Panc1 (cell line): ENCODE measurements at regions not wholly inside any gene's neighbourhood (a gene's known extent, or its start where the extent isn't known, plus 50 kb on each side); places are given as distances from the start of the nearest gene placed in this dataset.
"Not testable (repeated sequence)": the region's sequence is repeated elsewhere in the genome, so short reads cannot be mapped to it uniquely, and the experiment has no call there.

ENCODE experiments used
- POLR2AphosphoS5 ChIP-seq: IDR thresholded peaks from 2 replicates; pipeline ENCODE4 v1.6.1; 2012; ENCODE audit warnings: mild to moderate bottlenecking, low read depth, low read length, moderate library complexity
- TF ChIP-seq, protein P1 (sequence below), 2 experiments: IDR thresholded peaks; 2 replicates each; pipeline ENCODE4 v1.6.1; 2011 to 2012; ENCODE audit warnings: low read depth in 2 of 2, control low read depth in 1 of 2, low read length in 1 of 2, mild to moderate bottlenecking in 1 of 2, moderate library complexity in 1 of 2; ENCODE audit not compliant: insufficient read depth in 1 of 2
- TF ChIP-seq, protein P2 (sequence below): fragments of 450-650 bp; IDR thresholded peaks from 2 replicates; pipeline ENCODE4 v1.5.1; 2017; ENCODE audit warnings: mild to moderate bottlenecking

DNA sequence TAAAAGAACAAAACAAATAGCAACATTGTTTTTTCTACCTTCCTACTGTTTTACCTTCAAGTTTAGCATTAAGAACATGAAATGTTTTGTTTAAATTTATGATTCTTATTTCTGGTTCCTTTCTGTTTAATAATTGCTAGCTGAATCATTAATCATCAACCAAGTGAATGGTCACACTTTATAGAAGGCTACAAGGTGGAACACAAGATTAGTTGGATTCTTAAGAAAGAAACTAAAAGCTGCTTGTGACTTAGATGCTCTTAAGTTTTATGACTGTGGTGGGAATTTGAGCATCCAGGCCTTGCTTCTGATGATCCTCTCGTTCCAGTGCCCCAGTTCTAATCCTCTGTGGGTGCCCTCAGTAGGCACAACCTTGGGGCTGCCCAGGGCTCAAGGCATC, 947.5 kb upstream of the DEFB115 start:
- TF ChIP-seq, protein P1, sequence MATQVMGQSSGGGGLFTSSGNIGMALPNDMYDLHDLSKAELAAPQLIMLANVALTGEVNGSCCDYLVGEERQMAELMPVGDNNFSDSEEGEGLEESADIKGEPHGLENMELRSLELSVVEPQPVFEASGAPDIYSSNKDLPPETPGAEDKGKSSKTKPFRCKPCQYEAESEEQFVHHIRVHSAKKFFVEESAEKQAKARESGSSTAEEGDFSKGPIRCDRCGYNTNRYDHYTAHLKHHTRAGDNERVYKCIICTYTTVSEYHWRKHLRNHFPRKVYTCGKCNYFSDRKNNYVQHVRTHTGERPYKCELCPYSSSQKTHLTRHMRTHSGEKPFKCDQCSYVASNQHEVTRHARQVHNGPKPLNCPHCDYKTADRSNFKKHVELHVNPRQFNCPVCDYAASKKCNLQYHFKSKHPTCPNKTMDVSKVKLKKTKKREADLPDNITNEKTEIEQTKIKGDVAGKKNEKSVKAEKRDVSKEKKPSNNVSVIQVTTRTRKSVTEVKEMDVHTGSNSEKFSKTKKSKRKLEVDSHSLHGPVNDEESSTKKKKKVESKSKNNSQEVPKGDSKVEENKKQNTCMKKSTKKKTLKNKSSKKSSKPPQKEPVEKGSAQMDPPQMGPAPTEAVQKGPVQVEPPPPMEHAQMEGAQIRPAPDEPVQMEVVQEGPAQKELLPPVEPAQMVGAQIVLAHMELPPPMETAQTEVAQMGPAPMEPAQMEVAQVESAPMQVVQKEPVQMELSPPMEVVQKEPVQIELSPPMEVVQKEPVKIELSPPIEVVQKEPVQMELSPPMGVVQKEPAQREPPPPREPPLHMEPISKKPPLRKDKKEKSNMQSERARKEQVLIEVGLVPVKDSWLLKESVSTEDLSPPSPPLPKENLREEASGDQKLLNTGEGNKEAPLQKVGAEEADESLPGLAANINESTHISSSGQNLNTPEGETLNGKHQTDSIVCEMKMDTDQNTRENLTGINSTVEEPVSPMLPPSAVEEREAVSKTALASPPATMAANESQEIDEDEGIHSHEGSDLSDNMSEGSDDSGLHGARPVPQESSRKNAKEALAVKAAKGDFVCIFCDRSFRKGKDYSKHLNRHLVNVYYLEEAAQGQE (IDR thresholded peaks at IDR 0.05; ENCODE audit: insufficient read depth in 1 of 2, low read depth in 2 of 2, low read length in 1 of 2), result not testable (repeated sequence)
- TF ChIP-seq, protein P2, sequence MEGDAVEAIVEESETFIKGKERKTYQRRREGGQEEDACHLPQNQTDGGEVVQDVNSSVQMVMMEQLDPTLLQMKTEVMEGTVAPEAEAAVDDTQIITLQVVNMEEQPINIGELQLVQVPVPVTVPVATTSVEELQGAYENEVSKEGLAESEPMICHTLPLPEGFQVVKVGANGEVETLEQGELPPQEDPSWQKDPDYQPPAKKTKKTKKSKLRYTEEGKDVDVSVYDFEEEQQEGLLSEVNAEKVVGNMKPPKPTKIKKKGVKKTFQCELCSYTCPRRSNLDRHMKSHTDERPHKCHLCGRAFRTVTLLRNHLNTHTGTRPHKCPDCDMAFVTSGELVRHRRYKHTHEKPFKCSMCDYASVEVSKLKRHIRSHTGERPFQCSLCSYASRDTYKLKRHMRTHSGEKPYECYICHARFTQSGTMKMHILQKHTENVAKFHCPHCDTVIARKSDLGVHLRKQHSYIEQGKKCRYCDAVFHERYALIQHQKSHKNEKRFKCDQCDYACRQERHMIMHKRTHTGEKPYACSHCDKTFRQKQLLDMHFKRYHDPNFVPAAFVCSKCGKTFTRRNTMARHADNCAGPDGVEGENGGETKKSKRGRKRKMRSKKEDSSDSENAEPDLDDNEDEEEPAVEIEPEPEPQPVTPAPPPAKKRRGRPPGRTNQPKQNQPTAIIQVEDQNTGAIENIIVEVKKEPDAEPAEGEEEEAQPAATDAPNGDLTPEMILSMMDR, result not testable (repeated sequence)
- TF ChIP-seq POLR2AphosphoS5, result not testable (repeated sequence)
